CD4-positive, alpha-beta T cell (primary cell): ENCODE measurements at regions not wholly inside any gene's neighbourhood (a gene's known extent, or its start where the extent isn't known, plus 50 kb on each side); places are given as distances from the start of the nearest gene placed in this dataset.

ENCODE experiments used
- ATAC-seq: fragments of 200-7000 bp; cut with Tn5 transposase; one replicate; pipeline ENCODE4 v1.10.0; 2022; ENCODE audit warnings: mild to moderate bottlenecking; ENCODE audit not compliant: poor library complexity
- CTCF ChIA-PET: fragments of 350-600 bp; sonication (Branson Sonifier 250); formaldehyde crosslinking; loops from one replicate; lab custom pipeline; 2021; ENCODE audit warnings: antibody characterized with exemption, inconsistent platforms; lab: Charles Lee
- POLR2A ChIA-PET: fragments of 350-600 bp; sonication (Branson Sonifier 250); formaldehyde crosslinking; loops from one replicate; lab custom pipeline; 2021; ENCODE audit warnings: antibody characterized with exemption, inconsistent platforms; lab: Charles Lee
- DNase-seq, 14 experiments: peaks; one replicate each; pipeline ENCODE4 v3.0.0-alpha.2; 2013 to 2020; ENCODE audit warnings: mixed read lengths in 2 of 14
- H3K27ac ChIP-seq, 2 donors: one replicate each; pipeline versions ENCODE4 v1.5.1 to v1.7.0; 2013; ENCODE audit warnings: low read length in 2 of 2, low read depth in 1 of 2, mild to moderate bottlenecking in 1 of 2
- H3K27me3 ChIP-seq, 2 experiments: 1 replicate in 1 of 2; 2 replicates in 1 of 2; pipeline versions ENCODE4 v1.6.1 to v1.7.0; 2013; ENCODE audit warnings: low read length in 2 of 2, control low read depth in 1 of 2, mild to moderate bottlenecking in 1 of 2, moderate library complexity in 1 of 2; ENCODE audit not compliant: insufficient read depth in 2 of 2, control insufficient read depth in 1 of 2
- H3K36me3 ChIP-seq: one replicate; pipeline ENCODE4 v1.6.1; 2013; ENCODE audit warnings: low read length, control low read depth; ENCODE audit not compliant: insufficient read depth
- H3K4me1 ChIP-seq: one replicate; pipeline ENCODE4 v1.6.1; 2013; ENCODE audit warnings: low read length, control low read depth; ENCODE audit not compliant: insufficient read depth
- H3K4me3 ChIP-seq: one replicate; pipeline ENCODE4 v1.5.1; 2013; ENCODE audit warnings: mild to moderate bottlenecking, low read length, moderate library complexity
- H3K9me3 ChIP-seq, 2 experiments: 1 replicate in 1 of 2; 2 replicates in 1 of 2; pipeline versions ENCODE4 v1.6.1 to v1.7.0; 2013; ENCODE audit warnings: low read length in 2 of 2, mild to moderate bottlenecking in 2 of 2, control low read depth in 1 of 2, moderate library complexity in 1 of 2; ENCODE audit not compliant: control insufficient read depth in 1 of 2, insufficient read depth in 1 of 2
- H3K27ac Mint-ChIP-seq: one replicate; pipeline ENCODE4 v1.8.0; 2020; ENCODE audit warnings: mixed read lengths
- H3K27me3 Mint-ChIP-seq: one replicate; pipeline ENCODE4 v1.8.0; 2021; ENCODE audit warnings: mixed read lengths
- H3K36me3 Mint-ChIP-seq: one replicate; pipeline ENCODE4 v1.8.0; 2021; ENCODE audit warnings: low read depth, mixed read lengths
- H3K4me1 Mint-ChIP-seq: one replicate; pipeline ENCODE4 v1.8.0; 2021; ENCODE audit warnings: low read depth, mixed read lengths
- H3K4me3 Mint-ChIP-seq: one replicate; pipeline ENCODE4 v1.8.0; 2020; ENCODE audit warnings: mild to moderate bottlenecking, mixed read lengths
- H3K9me3 Mint-ChIP-seq: one replicate; pipeline ENCODE4 v1.8.0; 2020; ENCODE audit warnings: mixed read lengths
- CTCF ChIP-seq: fragments of 200-600 bp; IDR thresholded peaks from one replicate; pipeline ENCODE4 v1.8.0; 2022; ENCODE audit warnings: antibody characterized with exemption, mild to moderate bottlenecking
- intact Hi-C, 2 experiments: fragments of 100-400 bp; cut with DNase I in 1 of 2; cut with micrococcal nuclease in 1 of 2; formaldehyde crosslinking; loops; one replicate each; pipeline versions ENCODE4 v1.15.1 to v1.9.0; 2023 to 2025; cut with DNase I, micrococcal nuclease

- no peak for TF ChIP-seq CTCF
- Histone ChIP-seq H3K27me3 (no peaks in the 10 kb centered on the region), H3K4me3 (no peak overlapping the region), H3K27ac (no peak overlapping the region), H3K9me3 (peaks cover 0 to 6% of the 10 kb centered on the region in 2 experiments), H3K36me3 (no peaks in the 10 kb centered on the region), H3K4me1 (no peaks in the 10 kb centered on the region)
- Mint-ChIP-seq H3K27ac (no peak overlapping the region), H3K9me3 (peaks cover 2% of the 10 kb centered on the region), H3K36me3 (no peaks in the 10 kb centered on the region), H3K27me3 (no peaks in the 10 kb centered on the region), H3K4me3 (no peak overlapping the region), H3K4me1 (no peaks in the 10 kb centered on the region)
- ATAC-seq (no peak), DNase-seq (no peak)
- intact Hi-C loops: no loop called here
- POLR2A ChIA-PET: no interaction called here
- CTCF ChIA-PET: no interaction called here
These were observed 1059.6 kb downstream of the HACE1 start for GRCh38 chr6:103799971-103800670.

DNA sequence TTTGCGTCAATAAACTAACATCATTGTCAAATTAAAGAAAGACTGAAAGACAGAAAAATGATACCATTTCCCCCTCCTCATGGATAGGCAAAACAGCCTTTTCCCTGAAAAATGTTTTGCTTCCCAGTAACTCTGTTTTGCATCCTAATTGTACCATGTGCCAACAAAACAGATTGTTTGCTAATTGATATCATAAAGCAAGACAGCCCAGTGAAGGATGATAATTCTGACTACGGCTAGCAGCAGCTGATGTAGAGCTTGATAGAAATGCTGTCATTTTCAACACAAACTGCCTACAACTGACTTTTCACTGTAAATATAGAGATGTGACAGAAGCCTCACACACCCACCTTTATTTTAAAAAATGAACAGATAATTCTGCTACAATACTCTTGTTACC is 1061.6 kb downstream of the HACE1 start:
- DNase-seq (no peak), ATAC-seq (no peak)
- H3K4me1 Mint-ChIP-seq: no peaks in the 10 kb centered on the region
- no peak overlapping the region for H3K4me3 Mint-ChIP-seq
- Histone ChIP-seq H3K27me3 (no peaks in the 10 kb centered on the region), H3K36me3 (no peaks in the 10 kb centered on the region), H3K9me3 (peaks cover 0 to 6% of the 10 kb centered on the region in 2 experiments), H3K4me1 (no peaks in the 10 kb centered on the region), H3K4me3 (no peak overlapping the region), H3K27ac (no peak overlapping the region)
- H3K27me3 Mint-ChIP-seq: no peaks in the 10 kb centered on the region
- no peaks in the 10 kb centered on the region for H3K36me3 Mint-ChIP-seq
- intact Hi-C loops: no loop called here
- no peak overlapping the region for H3K27ac Mint-ChIP-seq
- no peak for TF ChIP-seq CTCF
- H3K9me3 Mint-ChIP-seq: peaks cover 2% of the 10 kb centered on the region
- ChIA-PET POLR2A (no interaction called here), CTCF (no interaction called here)

DNA sequence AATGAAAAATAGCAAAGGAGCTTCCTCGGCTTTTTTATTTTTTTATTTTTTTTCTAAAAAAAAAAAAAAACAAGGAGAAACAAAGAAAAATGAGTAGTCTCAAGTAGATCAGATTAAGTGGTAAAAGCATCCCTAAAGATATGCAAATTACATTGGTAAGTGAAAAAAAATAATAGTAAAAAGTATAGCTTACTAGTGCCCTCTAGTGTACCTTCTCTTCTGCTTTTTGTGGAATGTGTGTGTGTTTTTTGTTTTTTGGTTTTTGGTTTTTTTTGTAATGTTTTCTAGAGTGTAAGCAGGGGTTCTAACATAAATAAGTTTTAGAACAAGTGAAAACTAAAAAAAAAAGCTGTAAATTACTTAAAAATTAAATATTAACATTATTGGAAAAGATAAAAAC is 1062.0 kb downstream of the HACE1 start:
- H3K4me1 Mint-ChIP-seq: no peaks in the 10 kb centered on the region

More for the DNA sequence above, 1062.0 kb downstream of the HACE1 start:
- Mint-ChIP-seq H3K27me3 (no peaks in the 10 kb centered on the region), H3K27ac (no peak overlapping the region), H3K9me3 (peaks cover 2% of the 10 kb centered on the region), H3K4me3 (no peak overlapping the region), H3K36me3 (no peaks in the 10 kb centered on the region)
- ATAC-seq (no peak), DNase-seq (no peak)
- H3K4me1 ChIP-seq: no peaks in the 10 kb centered on the region
- H3K4me3 ChIP-seq: no peak overlapping the region
- ChIA-PET CTCF (no interaction called here), POLR2A (no interaction called here)
- no peaks in the 10 kb centered on the region for H3K27me3 ChIP-seq
- H3K36me3 ChIP-seq: no peaks in the 10 kb centered on the region
- no peak overlapping the region for H3K27ac ChIP-seq
- TF ChIP-seq CTCF: no peak
- intact Hi-C loops: no loop called here
- H3K9me3 ChIP-seq: peaks cover 0 to 6% of the 10 kb centered on the region in 2 experiments
